ENCODE measurements at regions not wholly inside any gene's neighbourhood (a gene's known extent, or its start where the extent isn't known, plus 50 kb on each side); places are given as distances from the start of the nearest gene placed in this dataset.
A peak's percentile ranks its signal among the peaks of the same experiment; 100 is the strongest.

DNA sequence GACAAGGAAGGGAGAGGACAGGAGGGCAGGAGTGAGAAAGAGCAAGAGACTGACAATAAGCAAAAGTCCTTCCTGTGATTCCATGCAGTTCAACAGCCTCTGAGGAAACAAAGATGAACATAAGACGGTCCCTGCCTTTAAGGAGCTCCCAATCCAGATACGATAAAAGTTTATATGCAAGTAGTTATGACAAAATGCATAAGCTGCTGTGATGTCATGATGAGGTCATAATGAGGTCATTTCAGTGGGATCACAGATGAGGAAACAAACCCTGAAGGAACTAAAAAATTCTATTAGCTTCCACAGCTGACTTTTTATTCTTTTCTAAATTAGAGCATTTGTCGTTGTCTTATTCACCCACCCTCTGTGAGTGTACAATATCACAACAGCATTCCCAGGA is 458.5 kb upstream of the ACVR2A start:
- ChIA-PET CTCF (interaction anchor here (1.5 kb wide), 1 partner anchor 304 kb away, joined by 5 read pairs; no protein-coding TSS in a partner anchor), POLR2A (ENCODE audit: low non-redundant PET) (no interaction called here)
- no peak overlapping the region for H3K27ac ChIP-seq
- DNase-seq (ENCODE audit: low spot score) = no peak
- TF ChIP-seq CTCF (conservative IDR thresholded peaks at IDR 0.05; ENCODE audit: low read depth) = no peak

GRCh38 chr2:147385600-147385999 is 459.2 kb upstream of the ACVR2A start:
- CTCF ChIA-PET = interaction anchor here (0.5 to 1.5 kb wide), 2 partner anchors 141 to 303 kb away, joined by 3 to 5 read pairs; no protein-coding TSS in a partner anchor
- TF ChIP-seq CTCF (conservative IDR thresholded peaks at IDR 0.05; ENCODE audit: low read depth) = no peak
- POLR2A ChIA-PET (ENCODE audit: low non-redundant PET) = no interaction called here
- H3K27ac ChIP-seq = no peak overlapping the region
- no peak for DNase-seq (ENCODE audit: low spot score)

- POLR2A ChIA-PET (ENCODE audit: low non-redundant PET) = no interaction called here
These were observed 460.2 kb upstream of the ACVR2A start for GRCh38 chr2:147384659-147385058.

GRCh38 chr2:147382322-147382948 is 462.4 kb upstream of the ACVR2A start:
- peak overlapping the region; percentile 55 for H3K27ac ChIP-seq
- DNase-seq (ENCODE audit: low spot score) = peak; percentile 81
- TF ChIP-seq CTCF (conservative IDR thresholded peaks at IDR 0.05; ENCODE audit: low read depth) = no peak
- CTCF ChIA-PET = no interaction called here
- POLR2A ChIA-PET (ENCODE audit: low non-redundant PET) = no interaction called here

More at GRCh38 chr2:147384659-147385058, 460.2 kb upstream of the ACVR2A start:
- no peak for TF ChIP-seq CTCF (conservative IDR thresholded peaks at IDR 0.05; ENCODE audit: low read depth)
- H3K27ac ChIP-seq = no peak overlapping the region
- DNase-seq (ENCODE audit: low spot score) = no peak
- CTCF ChIA-PET = no interaction called here

DNA sequence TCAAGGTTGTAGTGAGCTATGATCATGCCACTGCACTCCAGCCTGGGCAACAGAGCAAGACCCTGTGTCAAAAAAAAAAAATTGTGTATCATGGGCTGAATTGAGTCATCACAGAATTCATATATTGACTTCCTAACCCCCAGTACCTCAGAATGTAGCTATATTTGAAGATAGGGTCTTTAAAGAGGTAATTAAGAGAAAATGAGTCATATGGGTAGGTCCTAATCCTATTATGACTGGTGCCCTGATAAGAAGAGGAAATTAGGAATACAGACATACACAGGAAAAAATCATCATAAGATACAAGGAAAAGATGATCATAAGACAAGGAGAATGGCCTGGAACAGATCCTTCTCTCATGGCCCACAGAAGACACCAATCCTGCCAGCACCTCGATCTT is 466.4 kb upstream of the ACVR2A start:
- ChIA-PET CTCF (no interaction called here), POLR2A (ENCODE audit: low non-redundant PET) (no interaction called here)
- DNase-seq (ENCODE audit: low spot score) = no peak
- H3K27ac ChIP-seq = no peak overlapping the region
- no peak for TF ChIP-seq CTCF (conservative IDR thresholded peaks at IDR 0.05; ENCODE audit: low read depth)

DNA sequence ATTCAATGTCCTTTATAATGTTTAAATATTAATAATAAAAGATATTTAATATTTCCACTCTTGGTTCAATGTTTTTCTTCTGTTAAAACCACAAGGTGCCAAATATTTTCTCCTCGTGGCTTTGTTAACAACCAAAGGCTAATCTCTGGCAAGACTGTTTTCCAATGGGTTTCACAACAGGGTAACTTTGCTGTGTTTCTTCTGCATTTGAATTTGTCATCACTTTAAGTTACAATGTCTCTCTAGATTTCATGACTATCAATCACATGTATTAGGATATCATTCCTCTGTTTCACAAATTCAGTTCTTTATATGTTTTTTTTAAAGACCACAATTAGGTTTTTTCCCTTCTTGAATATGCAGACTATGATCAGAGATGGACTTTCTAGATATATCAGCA is 469.8 kb upstream of the ACVR2A start:
- ChIA-PET CTCF (no interaction called here), POLR2A (ENCODE audit: low non-redundant PET) (no interaction called here)
- no peak for TF ChIP-seq CTCF (conservative IDR thresholded peaks at IDR 0.05; ENCODE audit: low read depth)
- no peak overlapping the region for H3K27ac ChIP-seq
- DNase-seq (ENCODE audit: low spot score) = no peak
